Thyroid gland (tissue), 4 donors: ENCODE measurements at regions not wholly inside any gene's neighbourhood (a gene's known extent, or its start where the extent isn't known, plus 50 kb on each side); places are given as distances from the start of the nearest gene placed in this dataset.

Source experiments
- POLR2A ChIP-seq, 2 donors: fragments of 450-650 bp; IDR thresholded peaks; one replicate each; pipeline ENCODE4 v1.6.1; 2017; ENCODE audit warnings: antibody characterized with exemption in 2 of 2, mild to moderate bottlenecking in 2 of 2, moderate library complexity in 1 of 2
- TF ChIP-seq, protein P1 (sequence below), 6 experiments: fragments of 200-600 bp in 3 of 6; fragments of 450-650 bp in 3 of 6; sonication (generic) in 3 of 6; IDR thresholded peaks; one replicate each; pipeline ENCODE4 v1.5.1; 2016 to 2019; ENCODE audit warnings: antibody characterized with exemption in 6 of 6, mild to moderate bottlenecking in 2 of 6, inconsistent platforms in 1 of 6, moderate library complexity in 1 of 6

DNA sequence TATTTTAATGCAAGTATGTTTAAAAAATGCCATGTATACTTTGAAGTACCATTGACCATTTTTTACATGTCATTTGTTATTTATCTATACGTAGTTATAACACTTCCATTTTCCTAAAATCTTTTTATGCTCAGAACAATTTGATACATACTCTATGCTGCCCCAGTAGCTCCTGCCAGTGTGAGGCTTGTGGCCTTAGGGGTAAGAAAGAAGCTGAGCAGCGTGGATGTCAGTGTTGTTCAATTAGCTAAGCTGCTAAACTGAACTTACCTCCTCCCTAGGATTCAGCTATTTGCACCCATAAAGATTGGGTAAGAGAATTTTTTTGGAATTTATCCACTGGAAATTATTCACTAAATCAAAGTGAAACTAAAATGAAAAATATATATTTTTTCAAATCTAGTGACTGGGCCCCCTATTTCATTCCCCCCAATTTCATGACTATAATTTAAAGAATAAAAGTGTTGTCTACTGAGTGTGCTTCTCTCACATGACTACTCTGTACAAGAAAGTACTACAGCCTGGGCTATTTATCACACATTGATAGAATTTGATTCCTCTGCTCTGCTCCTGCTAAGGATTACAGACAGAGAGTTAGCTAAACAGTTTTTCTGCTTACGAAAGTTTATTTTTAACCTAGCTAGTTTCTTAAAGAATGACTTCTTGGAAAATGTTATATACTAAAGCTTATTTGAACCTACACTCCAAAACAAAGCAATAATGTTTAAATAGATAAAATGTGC, 1030.3 kb upstream of the ADGRL4 start:
- TF ChIP-seq, protein P1, sequence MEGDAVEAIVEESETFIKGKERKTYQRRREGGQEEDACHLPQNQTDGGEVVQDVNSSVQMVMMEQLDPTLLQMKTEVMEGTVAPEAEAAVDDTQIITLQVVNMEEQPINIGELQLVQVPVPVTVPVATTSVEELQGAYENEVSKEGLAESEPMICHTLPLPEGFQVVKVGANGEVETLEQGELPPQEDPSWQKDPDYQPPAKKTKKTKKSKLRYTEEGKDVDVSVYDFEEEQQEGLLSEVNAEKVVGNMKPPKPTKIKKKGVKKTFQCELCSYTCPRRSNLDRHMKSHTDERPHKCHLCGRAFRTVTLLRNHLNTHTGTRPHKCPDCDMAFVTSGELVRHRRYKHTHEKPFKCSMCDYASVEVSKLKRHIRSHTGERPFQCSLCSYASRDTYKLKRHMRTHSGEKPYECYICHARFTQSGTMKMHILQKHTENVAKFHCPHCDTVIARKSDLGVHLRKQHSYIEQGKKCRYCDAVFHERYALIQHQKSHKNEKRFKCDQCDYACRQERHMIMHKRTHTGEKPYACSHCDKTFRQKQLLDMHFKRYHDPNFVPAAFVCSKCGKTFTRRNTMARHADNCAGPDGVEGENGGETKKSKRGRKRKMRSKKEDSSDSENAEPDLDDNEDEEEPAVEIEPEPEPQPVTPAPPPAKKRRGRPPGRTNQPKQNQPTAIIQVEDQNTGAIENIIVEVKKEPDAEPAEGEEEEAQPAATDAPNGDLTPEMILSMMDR (IDR thresholded peaks at IDR 0.05), result no peak
- TF ChIP-seq POLR2A (IDR thresholded peaks at IDR 0.05), result no peak
